T-helper 1 cell treated with Interleukin-12 subunit alpha and Interleukin-12 subunit beta and Interleukin-4 antibody, amounts not matched to agents 30 μg/mL and 1 μg/mL, for 36 hours (primary cell): ENCODE measurements at regions not wholly inside any gene's neighbourhood (a gene's known extent, or its start where the extent isn't known, plus 50 kb on each side); places are given as distances from the start of the nearest gene placed in this dataset.

Experiments
- H3K27ac Mint-ChIP-seq: one replicate; pipeline ENCODE4 v1.8.0; 2021; ENCODE audit warnings: mild to moderate bottlenecking, mixed read lengths
- H3K27me3 Mint-ChIP-seq: one replicate; pipeline ENCODE4 v1.8.0; 2021; ENCODE audit warnings: low read depth, mixed read lengths
- H3K36me3 Mint-ChIP-seq: one replicate; pipeline ENCODE4 v1.8.0; 2021; ENCODE audit warnings: low read depth, mixed read lengths
- H3K4me1 Mint-ChIP-seq: one replicate; pipeline ENCODE4 v1.8.0; 2021; ENCODE audit warnings: low read depth, mixed read lengths
- H3K4me3 Mint-ChIP-seq: one replicate; pipeline ENCODE4 v1.8.0; 2021; ENCODE audit warnings: mild to moderate bottlenecking, moderate library complexity, mixed read lengths
- H3K9me3 Mint-ChIP-seq: one replicate; pipeline ENCODE4 v1.8.0; 2021; ENCODE audit warnings: mixed read lengths

GRCh38 chr5:6236170-6236793, 142.1 kb downstream of the MED10 start:
- H3K36me3 Mint-ChIP-seq = no peaks in the 10 kb centered on the region
- no peak overlapping the region for H3K27ac Mint-ChIP-seq
- no peaks in the 10 kb centered on the region for H3K9me3 Mint-ChIP-seq

DNA sequence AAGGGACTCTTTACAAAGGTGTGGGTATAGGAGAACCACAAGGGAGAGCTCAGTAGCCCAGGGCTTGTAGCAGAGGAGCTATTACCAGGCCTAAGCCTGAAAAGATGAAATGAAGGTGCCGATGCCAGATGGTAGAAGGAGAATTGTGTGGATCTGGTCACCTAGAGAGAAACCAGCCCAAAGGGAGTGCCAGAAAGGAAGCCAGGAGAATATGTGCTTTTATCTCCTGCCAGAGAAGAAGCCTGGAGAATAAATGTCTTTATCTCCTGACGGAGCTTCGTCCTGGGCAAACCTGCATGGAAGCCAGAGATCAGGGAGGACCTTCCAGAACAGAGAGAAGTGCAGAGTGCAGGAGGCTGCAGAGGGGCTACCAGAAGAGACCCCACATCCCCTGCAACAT, 142.6 kb downstream of the MED10 start:
- Mint-ChIP-seq H3K9me3 (no peaks in the 10 kb centered on the region), H3K36me3 (no peaks in the 10 kb centered on the region), H3K4me3 (no peak overlapping the region), H3K4me1 (no peaks in the 10 kb centered on the region), H3K27ac (peak overlapping the region; percentile 14), H3K27me3 (no peaks in the 10 kb centered on the region)

More at GRCh38 chr5:6236170-6236793, 142.1 kb downstream of the MED10 start:
- no peaks in the 10 kb centered on the region for H3K4me1 Mint-ChIP-seq
- no peaks in the 10 kb centered on the region for H3K27me3 Mint-ChIP-seq
- no peak overlapping the region for H3K4me3 Mint-ChIP-seq

DNA sequence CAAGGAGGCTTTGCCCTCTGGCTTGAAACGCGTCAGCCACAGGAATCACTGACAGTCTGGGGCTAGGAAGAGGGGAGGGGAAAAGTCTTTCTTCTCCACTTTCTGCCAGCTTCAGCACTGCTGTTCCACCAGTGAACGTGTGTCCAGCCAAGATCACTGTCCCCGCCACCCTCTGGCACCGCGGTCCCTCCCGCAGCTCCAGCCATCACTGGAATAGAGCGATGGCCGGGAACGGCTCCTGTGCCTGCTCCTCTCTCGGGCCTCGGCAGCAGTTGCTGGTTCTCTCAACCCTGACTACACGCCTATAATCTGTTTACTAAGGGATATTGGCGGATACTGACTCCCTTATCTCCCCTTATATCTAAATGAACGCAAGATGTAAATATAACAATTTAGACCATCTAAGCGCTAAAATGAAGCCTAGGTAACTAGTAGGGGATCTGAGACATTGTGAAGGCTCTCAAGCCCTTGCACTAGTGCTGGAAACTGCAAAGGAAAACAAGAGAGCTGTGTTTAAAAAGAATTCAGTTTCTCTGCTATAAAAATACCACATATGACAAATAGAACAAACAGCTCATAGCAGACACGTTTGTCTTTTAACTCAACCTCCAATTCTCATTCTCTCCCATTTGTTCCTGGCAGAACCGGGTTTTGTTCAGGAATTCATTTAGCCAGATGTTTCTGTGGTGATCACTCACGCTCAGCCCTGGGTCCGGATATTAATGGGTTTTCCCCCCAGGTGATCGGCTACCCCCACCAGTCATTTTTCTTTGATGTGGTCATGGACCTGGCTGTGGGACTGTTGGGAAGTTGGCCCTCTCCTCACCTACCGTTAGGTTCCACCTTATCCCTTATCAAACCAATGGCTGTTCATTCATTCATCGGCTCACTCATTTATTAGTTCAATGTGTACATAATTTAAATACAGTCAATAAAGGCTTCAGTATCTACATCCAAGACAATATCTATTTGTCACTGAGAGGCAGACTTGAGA, 149.8 kb downstream of the MED10 start:
- Mint-ChIP-seq H3K27me3 (peaks cover 4% of the 10 kb centered on the region), H3K27ac (no peak overlapping the region), H3K36me3 (no peaks in the 10 kb centered on the region), H3K9me3 (no peaks in the 10 kb centered on the region), H3K4me3 (no peak overlapping the region), H3K4me1 (no peaks in the 10 kb centered on the region)

- Mint-ChIP-seq H3K27ac (no peak overlapping the region), H3K4me3 (no peak overlapping the region), H3K27me3 (peaks cover 4% of the 10 kb centered on the region), H3K36me3 (no peaks in the 10 kb centered on the region), H3K9me3 (peaks cover 2% of the 10 kb centered on the region), H3K4me1 (no peaks in the 10 kb centered on the region)
Measured at GRCh38 chr5:6225121-6225607, 153.2 kb downstream of the MED10 start.

DNA sequence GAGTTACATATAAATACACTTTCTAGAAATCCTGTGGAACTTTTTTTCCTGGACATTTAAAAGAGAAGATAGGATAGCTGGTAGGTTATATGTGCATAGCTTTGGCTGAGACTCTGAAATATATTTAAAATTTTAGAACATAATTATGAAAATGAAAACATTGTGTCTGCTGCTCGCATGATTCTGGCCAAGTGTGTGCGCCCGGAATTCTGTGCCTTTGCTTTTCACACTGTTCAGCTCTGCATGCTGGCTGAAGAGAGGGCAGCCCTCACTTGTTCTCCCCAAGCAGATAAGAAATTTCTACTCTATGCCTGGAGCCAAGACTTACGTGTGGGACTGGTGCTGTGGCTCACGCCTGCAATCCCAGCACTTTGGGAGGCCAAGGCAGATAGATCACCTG, 153.9 kb downstream of the MED10 start:
- H3K4me1 Mint-ChIP-seq = no peaks in the 10 kb centered on the region
- H3K36me3 Mint-ChIP-seq = no peaks in the 10 kb centered on the region
- H3K27ac Mint-ChIP-seq = no peak overlapping the region
- peaks cover 2% of the 10 kb centered on the region for H3K9me3 Mint-ChIP-seq
- H3K27me3 Mint-ChIP-seq = peaks cover 4% of the 10 kb centered on the region
- H3K4me3 Mint-ChIP-seq = no peak overlapping the region

- no peaks in the 10 kb centered on the region for H3K4me1 Mint-ChIP-seq
- no peak overlapping the region for H3K27ac Mint-ChIP-seq
- H3K36me3 Mint-ChIP-seq = no peaks in the 10 kb centered on the region
- H3K27me3 Mint-ChIP-seq = peaks cover 4% of the 10 kb centered on the region
- H3K4me3 Mint-ChIP-seq = no peak overlapping the region
- peaks cover 2% of the 10 kb centered on the region for H3K9me3 Mint-ChIP-seq
Measured at GRCh38 chr5:6222899-6223298, 155.4 kb downstream of the MED10 start.

DNA sequence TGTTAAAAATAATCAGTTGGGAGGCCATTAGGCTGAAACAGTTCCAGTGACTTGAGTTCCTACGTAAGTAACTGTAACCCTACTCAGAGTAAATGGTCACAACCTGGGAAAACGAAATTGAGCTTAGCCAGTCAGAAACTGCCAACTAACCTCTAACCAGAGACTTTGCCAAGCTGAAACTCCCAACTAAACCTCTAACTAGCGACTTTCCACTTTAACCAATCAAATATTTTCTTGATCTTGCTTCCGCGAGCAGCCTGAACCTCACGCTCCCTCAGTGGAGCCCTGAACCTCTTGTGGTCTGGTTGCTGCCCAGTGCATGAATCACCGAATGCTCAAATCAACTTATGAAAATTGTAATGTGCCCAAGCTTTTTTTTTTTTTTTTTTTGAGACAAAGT, 156.2 kb downstream of the MED10 start:
- Mint-ChIP-seq H3K27me3 (peaks cover 4% of the 10 kb centered on the region), H3K27ac (peak overlapping the region; percentile 28), H3K36me3 (no peaks in the 10 kb centered on the region), H3K4me1 (no peaks in the 10 kb centered on the region), H3K4me3 (no peak overlapping the region), H3K9me3 (peaks cover 2% of the 10 kb centered on the region)

DNA sequence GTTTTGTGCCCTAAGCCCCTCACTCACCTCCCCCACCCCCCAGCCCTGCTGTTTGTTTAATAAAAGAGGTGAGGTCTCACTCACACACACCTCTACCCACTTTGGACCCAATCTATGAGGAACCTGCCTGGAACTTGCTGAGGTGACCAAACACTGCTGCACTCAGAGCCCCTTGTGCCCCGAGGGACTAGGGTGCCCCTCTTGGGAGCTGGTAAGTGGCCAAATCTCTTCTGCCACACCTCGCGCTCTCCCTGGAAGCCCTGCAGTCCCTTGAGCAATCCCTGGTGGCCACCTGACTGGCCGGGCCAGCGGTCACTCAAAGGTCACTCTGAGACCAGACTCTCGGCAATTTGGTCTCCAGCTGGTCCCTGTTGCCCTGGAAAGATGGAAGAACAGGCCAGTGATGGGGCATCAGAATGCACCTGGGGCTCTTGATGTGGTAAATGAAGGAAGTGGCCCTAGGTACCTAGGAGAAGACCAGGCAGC, 157.2 kb downstream of the MED10 start:
- peaks cover 4% of the 10 kb centered on the region for H3K27me3 Mint-ChIP-seq
- no peaks in the 10 kb centered on the region for H3K36me3 Mint-ChIP-seq
- no peak overlapping the region for H3K27ac Mint-ChIP-seq
- no peaks in the 10 kb centered on the region for H3K4me1 Mint-ChIP-seq
- H3K9me3 Mint-ChIP-seq = peaks cover 2% of the 10 kb centered on the region
- no peak overlapping the region for H3K4me3 Mint-ChIP-seq

GRCh38 chr5:6220346-6221088, 157.8 kb downstream of the MED10 start:
- no peaks in the 10 kb centered on the region for H3K36me3 Mint-ChIP-seq
- no peaks in the 10 kb centered on the region for H3K27me3 Mint-ChIP-seq
- no peaks in the 10 kb centered on the region for H3K4me1 Mint-ChIP-seq
- no peak overlapping the region for H3K27ac Mint-ChIP-seq
- H3K9me3 Mint-ChIP-seq = peaks cover 2% of the 10 kb centered on the region
- no peak overlapping the region for H3K4me3 Mint-ChIP-seq

DNA sequence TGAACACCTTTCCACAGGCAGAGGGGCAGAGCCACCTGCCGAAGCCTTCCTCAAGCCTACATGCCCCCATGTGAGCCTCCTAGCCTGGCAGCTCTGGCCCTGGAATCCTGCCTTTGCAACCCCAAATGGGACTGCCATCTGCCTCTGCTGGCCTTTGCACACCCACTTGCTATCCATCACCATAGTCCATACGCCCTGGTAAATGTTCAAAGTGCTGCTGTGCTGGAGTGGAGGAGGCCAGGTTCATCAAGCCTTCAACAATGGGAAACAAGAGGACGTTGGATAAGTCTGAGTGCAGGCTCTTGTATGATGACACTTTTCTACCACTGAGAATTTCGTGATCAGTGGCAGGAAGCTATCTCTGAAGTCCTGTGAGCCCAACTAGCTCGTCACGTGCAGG, 159.8 kb downstream of the MED10 start:
- H3K9me3 Mint-ChIP-seq = peaks cover 2% of the 10 kb centered on the region
- no peaks in the 10 kb centered on the region for H3K36me3 Mint-ChIP-seq
- H3K4me1 Mint-ChIP-seq = no peaks in the 10 kb centered on the region
- H3K27ac Mint-ChIP-seq = no peak overlapping the region
- H3K4me3 Mint-ChIP-seq = no peak overlapping the region
- no peaks in the 10 kb centered on the region for H3K27me3 Mint-ChIP-seq

DNA sequence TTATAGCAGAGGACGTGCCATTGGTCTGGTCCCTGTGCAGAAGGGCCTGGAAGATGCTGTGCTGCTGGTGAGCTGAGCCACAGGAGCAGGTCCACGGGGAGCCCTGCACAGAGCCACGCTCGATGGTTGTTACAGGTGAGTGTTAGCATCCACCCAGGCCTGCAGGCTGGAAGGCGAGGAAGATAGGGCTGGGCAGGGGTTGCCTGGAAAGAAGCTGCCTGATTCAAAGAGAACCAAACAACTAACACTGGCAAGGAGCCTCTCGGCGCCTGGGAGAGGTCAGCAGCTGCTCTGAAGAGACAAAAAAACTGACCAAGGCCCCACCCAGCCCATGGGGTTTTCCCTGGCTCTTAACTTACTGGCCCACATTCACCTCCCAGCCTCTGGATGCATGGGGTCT, 160.2 kb downstream of the MED10 start:
- H3K4me3 Mint-ChIP-seq = no peak overlapping the region
- no peak overlapping the region for H3K27ac Mint-ChIP-seq
- no peaks in the 10 kb centered on the region for H3K4me1 Mint-ChIP-seq
- no peaks in the 10 kb centered on the region for H3K36me3 Mint-ChIP-seq
- peaks cover 2% of the 10 kb centered on the region for H3K9me3 Mint-ChIP-seq
- no peaks in the 10 kb centered on the region for H3K27me3 Mint-ChIP-seq

GRCh38 chr5:6216471-6217075, 161.8 kb downstream of the MED10 start:
- H3K4me3 Mint-ChIP-seq = no peak overlapping the region
- H3K27me3 Mint-ChIP-seq = no peaks in the 10 kb centered on the region
- no peaks in the 10 kb centered on the region for H3K4me1 Mint-ChIP-seq
- H3K36me3 Mint-ChIP-seq = no peaks in the 10 kb centered on the region
- no peak overlapping the region for H3K27ac Mint-ChIP-seq
- H3K9me3 Mint-ChIP-seq = no peaks in the 10 kb centered on the region

DNA sequence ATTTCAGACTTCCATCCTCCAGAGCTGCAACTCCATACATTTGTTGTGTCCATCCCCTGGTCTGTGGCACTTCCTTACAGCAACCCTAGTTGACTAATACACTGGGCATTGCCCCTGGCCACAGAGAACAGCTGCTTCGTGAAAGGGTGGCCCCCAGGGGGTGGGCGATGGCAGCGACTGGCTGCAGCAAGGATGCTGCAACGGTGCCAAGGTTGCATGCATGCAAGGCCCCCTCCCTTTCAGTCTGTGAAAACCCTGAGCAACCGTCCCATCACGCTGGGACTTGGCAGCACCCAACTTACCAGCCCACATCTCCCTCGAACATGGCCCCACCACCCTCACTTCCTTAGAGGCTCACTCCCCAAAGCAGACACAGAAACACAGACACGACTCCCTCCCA, 162.5 kb downstream of the MED10 start:
- Mint-ChIP-seq H3K4me1 (no peaks in the 10 kb centered on the region), H3K27ac (no peak overlapping the region), H3K9me3 (no peaks in the 10 kb centered on the region), H3K4me3 (no peak overlapping the region), H3K36me3 (no peaks in the 10 kb centered on the region), H3K27me3 (no peaks in the 10 kb centered on the region)

- H3K27ac Mint-ChIP-seq = no peak overlapping the region
- H3K9me3 Mint-ChIP-seq = no peaks in the 10 kb centered on the region
- H3K4me1 Mint-ChIP-seq = no peaks in the 10 kb centered on the region
- no peak overlapping the region for H3K4me3 Mint-ChIP-seq
- H3K27me3 Mint-ChIP-seq = no peaks in the 10 kb centered on the region
- H3K36me3 Mint-ChIP-seq = no peaks in the 10 kb centered on the region
Measured at GRCh38 chr5:6212244-6212643, 166.1 kb downstream of the MED10 start.
